Adrenal gland (tissue), 5 donors: ENCODE measurements at regions not wholly inside any gene's neighbourhood (a gene's known extent, or its start where the extent isn't known, plus 50 kb on each side); places are given as distances from the start of the nearest gene placed in this dataset.

Experiments
- CTCF ChIP-seq, 6 experiments: fragments of 450-650 bp in 4 of 6; fragments of 200-600 bp in 2 of 6; sonication (generic) in 1 of 6; IDR thresholded peaks; 1 replicate in 5 of 6; 2 replicates in 1 of 6; pipeline versions ENCODE4 v1.5.1 to v1.8.0; 2016 to 2021; ENCODE audit warnings: antibody characterized with exemption in 6 of 6, mild to moderate bottlenecking in 2 of 6, moderate library complexity in 1 of 6
- POLR2A ChIP-seq, 2 donors: fragments of 450-650 bp; IDR thresholded peaks; one replicate each; pipeline ENCODE4 v1.6.1; 2017; ENCODE audit warnings: antibody characterized with exemption in 2 of 2, mild to moderate bottlenecking in 2 of 2, moderate library complexity in 1 of 2
- donor health status: DM: no; HTN: no; CAD: no.

- TF ChIP-seq CTCF (IDR thresholded peaks at IDR 0.05) (no peak), POLR2A (IDR thresholded peaks at IDR 0.05) (no peak)
Observed at GRCh38 chr19:34109596-34109995, 62.7 kb upstream of the LSM14A start.
